ENCODE measurements at regions not wholly inside any gene's neighbourhood (a gene's known extent, or its start where the extent isn't known, plus 50 kb on each side); places are given as distances from the start of the nearest gene placed in this dataset.

GRCh38 chr12:74031045-74031444 is 506.6 kb upstream of the ATXN7L3B start:
- TF ChIP-seq POLR2A (IDR thresholded peaks at IDR 0.05; ENCODE audit: low read length) (no peak), GATA1 (IDR thresholded peaks at IDR 0.05; ENCODE audit: low read depth, low read length) (no peak)

All from erythroblast (primary cell).